ENCODE measurements at regions not wholly inside any gene's neighbourhood (a gene's known extent, or its start where the extent isn't known, plus 50 kb on each side); places are given as distances from the start of the nearest gene placed in this dataset.

DNA sequence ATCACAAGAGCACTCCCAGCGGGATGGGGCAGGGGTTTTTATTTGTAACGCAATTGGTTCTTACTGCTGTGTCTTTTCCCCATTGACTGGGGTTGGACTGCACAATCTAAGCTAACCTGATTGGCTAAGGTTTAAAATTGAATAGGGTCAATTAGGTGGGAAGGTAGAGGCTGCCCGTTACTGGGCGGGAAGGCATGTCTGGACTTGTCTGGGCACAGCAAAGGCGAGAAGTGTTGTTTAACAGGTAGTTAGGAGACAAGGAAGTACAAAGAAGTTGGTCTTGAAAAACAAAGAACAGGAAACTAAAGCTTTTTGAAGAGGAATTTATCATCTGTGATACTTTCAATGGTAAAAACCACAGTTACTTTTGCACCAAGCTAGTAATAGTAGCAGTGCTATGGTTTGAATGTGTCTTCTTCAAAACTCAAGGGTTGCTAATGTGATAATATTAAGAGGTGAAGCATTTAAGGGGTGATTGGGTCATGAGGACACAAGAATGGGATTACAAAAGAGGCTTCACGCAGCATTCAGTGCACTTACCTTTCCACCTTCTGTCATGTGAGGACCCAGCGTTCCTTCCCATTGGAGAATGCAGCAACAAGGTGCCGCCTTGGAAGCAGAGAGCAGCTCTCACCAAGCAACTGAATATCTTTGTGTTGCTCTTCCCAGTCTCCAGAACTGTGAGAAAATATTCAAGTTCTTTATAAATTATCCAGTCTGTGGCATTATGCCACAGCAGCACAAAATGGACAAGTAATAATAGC lies 875.5 kb upstream of the SORCS1 start:
- BruUV-seq (replicated peaks) = no TSS peak
- ChIA-PET POLR2A (ENCODE audit: unreplicated experiment) (no interaction called here), CTCF (no interaction called here)
- Histone ChIP-seq H3K9me2 (replicated peaks; ENCODE audit: low read length) (no peaks in the 10 kb centered on the region), H3K9me3 (ENCODE audit: low read length) (no peaks in the 10 kb centered on the region), H2AFZ (ENCODE audit: low read length) (no peak overlapping the region), H3K36me3 (ENCODE audit: low read depth, low read length) (no peaks in the 10 kb centered on the region), H3K4me1 (ENCODE audit: insufficient read depth, low read length) (no peaks in the 10 kb centered on the region), H3F3A (ENCODE audit: low read length, unreplicated experiment) (no peaks in the 10 kb centered on the region), H3K4me3 (ENCODE audit: low read length) (no peak overlapping the region), H3K4me2 (ENCODE audit: low read length) (no peak overlapping the region), H3K27ac (ENCODE audit: low read length) (no peak overlapping the region), H4K20me1 (ENCODE audit: low read length) (no peaks in the 10 kb centered on the region), H3K27me3 (ENCODE audit: low read length) (no peaks in the 10 kb centered on the region), H3K79me2 (ENCODE audit: low read length) (no peaks in the 10 kb centered on the region), H3K9ac (ENCODE audit: low read length) (no peak overlapping the region)
- TF ChIP-seq EZH2 (IDR thresholded peaks at IDR 0.05; ENCODE audit: low read length, unreplicated experiment) (no peak), EZH2phosphoT487 (IDR thresholded peaks at IDR 0.05; ENCODE audit: borderline replicate concordance, low read length) (no peak)
- TF ChIP-seq, protein P1, sequence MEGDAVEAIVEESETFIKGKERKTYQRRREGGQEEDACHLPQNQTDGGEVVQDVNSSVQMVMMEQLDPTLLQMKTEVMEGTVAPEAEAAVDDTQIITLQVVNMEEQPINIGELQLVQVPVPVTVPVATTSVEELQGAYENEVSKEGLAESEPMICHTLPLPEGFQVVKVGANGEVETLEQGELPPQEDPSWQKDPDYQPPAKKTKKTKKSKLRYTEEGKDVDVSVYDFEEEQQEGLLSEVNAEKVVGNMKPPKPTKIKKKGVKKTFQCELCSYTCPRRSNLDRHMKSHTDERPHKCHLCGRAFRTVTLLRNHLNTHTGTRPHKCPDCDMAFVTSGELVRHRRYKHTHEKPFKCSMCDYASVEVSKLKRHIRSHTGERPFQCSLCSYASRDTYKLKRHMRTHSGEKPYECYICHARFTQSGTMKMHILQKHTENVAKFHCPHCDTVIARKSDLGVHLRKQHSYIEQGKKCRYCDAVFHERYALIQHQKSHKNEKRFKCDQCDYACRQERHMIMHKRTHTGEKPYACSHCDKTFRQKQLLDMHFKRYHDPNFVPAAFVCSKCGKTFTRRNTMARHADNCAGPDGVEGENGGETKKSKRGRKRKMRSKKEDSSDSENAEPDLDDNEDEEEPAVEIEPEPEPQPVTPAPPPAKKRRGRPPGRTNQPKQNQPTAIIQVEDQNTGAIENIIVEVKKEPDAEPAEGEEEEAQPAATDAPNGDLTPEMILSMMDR (conservative IDR thresholded peaks at IDR 0.05; ENCODE audit: low read depth, low read length) = no peak
- ATAC-seq (no peak), DNase-seq (no peak)
- intact Hi-C loops (cut with micrococcal nuclease) = no loop called here

DNA sequence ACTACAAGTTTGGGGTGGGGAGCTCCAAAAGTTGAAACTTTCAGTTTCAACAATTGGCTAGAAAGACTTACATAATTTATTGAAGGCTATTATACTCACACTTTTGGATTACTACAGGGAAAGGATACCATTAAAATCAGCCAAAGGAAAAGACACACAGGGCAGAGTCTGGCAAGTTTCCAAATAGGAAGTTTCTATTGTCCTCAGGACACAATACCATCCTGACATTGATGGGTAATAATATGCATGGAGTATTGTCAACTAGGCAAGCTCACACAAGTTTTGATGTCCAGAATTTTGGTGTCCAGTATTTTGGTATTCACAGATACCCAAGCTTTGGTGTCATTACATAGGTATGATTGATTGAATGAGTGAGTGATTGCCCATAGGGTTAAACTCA lies 872.6 kb upstream of the SORCS1 start:
- TF ChIP-seq EZH2phosphoT487 (IDR thresholded peaks at IDR 0.05; ENCODE audit: borderline replicate concordance, low read length) = no peak
- TF ChIP-seq EZH2 (IDR thresholded peaks at IDR 0.05; ENCODE audit: low read length, unreplicated experiment) = no peak
- TF ChIP-seq, protein P1 (conservative IDR thresholded peaks at IDR 0.05; ENCODE audit: low read depth, low read length) = no peak
- Histone ChIP-seq H3K36me3 (ENCODE audit: low read depth, low read length) (no peaks in the 10 kb centered on the region), H3K4me2 (ENCODE audit: low read length) (no peak overlapping the region), H3K27me3 (ENCODE audit: low read length) (no peaks in the 10 kb centered on the region), H2AFZ (ENCODE audit: low read length) (no peak overlapping the region), H3K9me2 (replicated peaks; ENCODE audit: low read length) (no peaks in the 10 kb centered on the region), H3K9me3 (ENCODE audit: low read length) (no peaks in the 10 kb centered on the region), H3K4me1 (ENCODE audit: insufficient read depth, low read length) (no peaks in the 10 kb centered on the region), H3K79me2 (ENCODE audit: low read length) (no peaks in the 10 kb centered on the region), H4K20me1 (ENCODE audit: low read length) (no peaks in the 10 kb centered on the region), H3F3A (ENCODE audit: low read length, unreplicated experiment) (no peaks in the 10 kb centered on the region), H3K27ac (ENCODE audit: low read length) (no peak overlapping the region), H3K4me3 (ENCODE audit: low read length) (no peak overlapping the region), H3K9ac (ENCODE audit: low read length) (no peak overlapping the region)
- no peak for ATAC-seq
- POLR2A ChIA-PET (ENCODE audit: unreplicated experiment) = no interaction called here
- DNase-seq = no peak
- intact Hi-C loops (cut with micrococcal nuclease) = no loop called here
- CTCF ChIA-PET = no interaction called here
- BruUV-seq (replicated peaks) = no TSS peak

DNA sequence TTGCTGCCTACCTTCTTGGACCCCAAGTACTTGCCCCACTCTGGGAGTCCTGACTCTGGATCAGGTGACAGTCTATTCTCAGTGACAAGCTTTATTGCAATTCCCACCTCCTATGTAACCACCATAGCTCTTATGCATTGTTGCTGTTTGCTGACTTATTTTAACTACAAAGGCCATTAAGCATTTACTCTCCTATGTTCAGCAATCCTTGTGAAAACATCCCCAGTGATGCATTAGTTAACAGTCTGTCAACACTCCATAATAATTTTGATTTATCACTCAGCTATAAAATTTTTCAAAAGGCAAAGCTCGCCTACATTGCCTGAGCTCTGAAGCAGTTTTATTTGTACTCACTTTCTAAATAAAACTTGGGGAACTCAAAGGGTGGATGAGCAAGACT lies 871.8 kb upstream of the SORCS1 start:
- intact Hi-C loops (cut with micrococcal nuclease) = no loop called here
- CTCF ChIA-PET = no interaction called here

More for the DNA sequence above, 871.8 kb upstream of the SORCS1 start:
- DNase-seq (no peak), ATAC-seq (peak; percentile 33)
- Histone ChIP-seq H3F3A (ENCODE audit: low read length, unreplicated experiment) (no peaks in the 10 kb centered on the region), H3K4me2 (ENCODE audit: low read length) (no peak overlapping the region), H3K9me3 (ENCODE audit: low read length) (no peaks in the 10 kb centered on the region), H3K4me3 (ENCODE audit: low read length) (no peak overlapping the region), H3K79me2 (ENCODE audit: low read length) (no peaks in the 10 kb centered on the region), H3K27me3 (ENCODE audit: low read length) (no peaks in the 10 kb centered on the region), H4K20me1 (ENCODE audit: low read length) (no peaks in the 10 kb centered on the region), H3K9ac (ENCODE audit: low read length) (no peak overlapping the region), H3K4me1 (ENCODE audit: insufficient read depth, low read length) (no peaks in the 10 kb centered on the region), H2AFZ (ENCODE audit: low read length) (no peak overlapping the region), H3K36me3 (ENCODE audit: low read depth, low read length) (no peaks in the 10 kb centered on the region), H3K9me2 (replicated peaks; ENCODE audit: low read length) (no peaks in the 10 kb centered on the region), H3K27ac (ENCODE audit: low read length) (no peak overlapping the region)
- TF ChIP-seq, protein P1 (conservative IDR thresholded peaks at IDR 0.05; ENCODE audit: low read depth, low read length) = no peak
- no peak for TF ChIP-seq EZH2phosphoT487 (IDR thresholded peaks at IDR 0.05; ENCODE audit: borderline replicate concordance, low read length)
- TF ChIP-seq EZH2 (IDR thresholded peaks at IDR 0.05; ENCODE audit: low read length, unreplicated experiment) = no peak
- POLR2A ChIA-PET (ENCODE audit: unreplicated experiment) = no interaction called here
- BruUV-seq (replicated peaks) = no TSS peak
